ENCODE measurements at regions not wholly inside any gene's neighbourhood (a gene's known extent, or its start where the extent isn't known, plus 50 kb on each side); places are given as distances from the start of the nearest gene placed in this dataset.
"Not testable (repeated sequence)": the region's sequence is repeated elsewhere in the genome, so short reads cannot be mapped to it uniquely, and the experiment has no call there.

DNA sequence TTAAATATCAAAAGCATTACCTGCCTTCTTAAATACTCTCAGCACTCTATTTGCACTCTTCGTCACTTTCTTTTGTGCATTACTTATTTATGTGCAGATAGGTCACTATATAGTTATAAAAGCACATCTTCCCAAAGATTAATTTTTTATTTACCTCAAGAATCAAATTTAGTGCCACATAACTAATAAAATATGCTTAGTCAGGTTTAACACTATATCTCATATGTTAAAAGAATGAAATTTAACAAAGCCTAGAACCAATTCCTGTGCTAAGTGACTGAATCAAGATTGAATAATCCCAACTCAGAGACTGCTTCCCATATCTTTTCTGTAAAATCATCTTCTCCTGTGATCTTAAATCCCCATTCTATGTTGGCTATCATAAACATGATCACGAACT is 957.5 kb upstream of the NXPH2 start:
- no peak for DNase-seq (ENCODE audit: insufficient read length, low spot score)
- no peak for FAIRE-seq

DNA sequence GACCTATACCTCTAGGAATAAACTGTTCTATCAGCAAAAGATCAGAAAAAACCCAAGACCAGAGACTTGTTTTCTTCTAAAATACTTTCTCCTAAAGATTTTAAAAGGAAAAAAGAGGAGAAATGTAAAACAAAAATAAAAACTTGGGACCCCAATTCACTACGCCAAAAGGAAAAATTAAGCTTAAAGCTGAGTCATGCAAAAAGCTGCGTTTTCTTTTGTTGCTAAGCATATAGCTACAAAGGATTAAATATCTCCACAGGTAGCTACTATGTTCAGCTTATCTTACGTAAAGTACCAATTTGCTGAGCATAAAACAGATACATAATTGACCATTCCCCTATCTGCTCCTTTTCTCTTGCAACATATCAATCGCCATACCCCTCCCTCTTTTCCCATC is 950.0 kb upstream of the NXPH2 start:
- DNase-seq (ENCODE audit: insufficient read length, low spot score): no peak

DNA sequence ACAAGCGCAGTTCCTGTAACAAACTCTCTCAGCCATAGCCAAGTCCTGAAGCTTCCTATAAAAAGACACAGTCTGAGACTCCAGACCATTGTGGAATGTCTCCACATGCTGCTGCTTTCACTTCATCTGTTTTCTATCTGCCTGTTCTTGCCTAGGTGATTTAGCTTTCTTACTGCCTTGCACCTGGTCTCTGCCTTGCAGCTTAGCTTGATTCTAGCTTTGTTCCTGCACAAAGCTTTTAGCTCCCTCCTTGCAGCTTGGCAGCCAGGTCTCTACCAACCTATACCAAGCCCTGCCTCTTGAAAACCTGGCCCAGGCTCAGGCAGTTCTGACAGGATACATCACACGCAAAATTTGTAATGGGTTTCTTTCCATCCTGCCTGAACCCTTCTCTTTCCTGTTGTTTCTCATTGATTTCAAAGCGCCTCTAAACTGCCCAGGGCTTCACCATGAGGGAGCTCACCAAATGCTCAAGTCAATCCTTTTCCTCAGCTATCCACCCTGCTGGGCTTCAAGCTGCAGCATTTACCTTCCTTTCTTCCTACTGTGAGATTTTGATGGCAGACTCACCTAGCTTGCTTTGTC is 941.3 kb upstream of the NXPH2 start:
- DNase-seq (ENCODE audit: insufficient read length, low spot score) (no peak), FAIRE-seq (no peak)

More for the DNA sequence above, 950.0 kb upstream of the NXPH2 start:
- FAIRE-seq: no peak

DNA sequence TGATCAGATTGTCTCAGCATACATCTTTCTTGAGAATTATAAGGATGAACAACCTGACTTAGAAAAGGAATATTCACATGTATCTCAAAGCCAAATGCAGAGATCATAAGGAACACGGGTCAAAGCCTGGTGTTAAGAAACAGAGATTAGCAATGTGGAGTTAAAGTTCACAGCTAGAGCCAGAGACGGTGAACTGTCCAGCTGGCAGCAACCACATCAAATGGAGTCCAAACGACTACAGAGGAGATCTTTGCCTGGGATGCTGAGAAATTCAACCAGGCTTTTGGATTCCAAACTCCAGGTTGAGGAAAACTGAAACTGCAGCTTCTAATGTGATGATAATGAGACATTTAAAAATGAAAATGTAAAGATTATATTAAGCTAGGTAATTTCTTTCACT is 939.9 kb upstream of the NXPH2 start:
- no peak for FAIRE-seq
- DNase-seq (ENCODE audit: insufficient read length, low spot score): no peak

DNA sequence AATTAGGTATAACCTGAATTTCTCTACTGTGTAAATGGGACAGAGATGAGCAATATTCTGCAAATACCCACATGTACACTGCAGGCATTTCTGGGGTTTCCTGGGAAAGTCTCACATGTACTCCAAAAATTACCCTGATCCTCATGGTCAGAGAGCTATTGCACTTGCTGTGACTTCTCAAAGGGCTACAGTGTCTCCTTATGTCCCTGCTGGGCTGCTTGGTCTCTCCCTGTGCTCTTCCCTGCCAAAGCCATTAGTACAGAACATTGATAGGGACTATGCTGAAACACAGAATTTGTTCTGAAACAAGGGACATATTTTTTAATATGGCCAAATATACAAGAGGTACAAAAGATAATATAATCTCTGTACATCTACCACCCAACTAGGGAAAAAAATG is 924.4 kb upstream of the NXPH2 start:
- no peak for FAIRE-seq
- no peak for DNase-seq (ENCODE audit: insufficient read length, low spot score)

DNA sequence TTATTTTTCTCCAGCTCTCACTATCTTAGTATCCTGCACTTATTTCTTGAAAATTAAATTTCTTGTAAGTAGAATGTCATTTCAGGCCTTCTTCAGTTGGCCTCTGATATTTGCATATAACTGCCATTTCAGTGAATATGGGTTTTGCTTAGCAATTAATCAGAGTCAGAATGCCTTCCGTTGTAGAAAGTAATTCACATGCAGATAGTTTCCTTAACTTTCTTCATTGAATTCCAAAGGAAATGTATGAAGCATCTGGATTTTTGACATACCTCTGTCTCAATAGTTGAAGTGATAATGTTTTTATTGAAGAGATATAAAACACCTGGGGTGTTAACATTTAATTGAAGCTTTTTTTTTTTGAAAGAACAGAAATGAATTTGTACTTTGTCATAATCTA is 914.1 kb upstream of the NXPH2 start:
- FAIRE-seq: no peak
- no peak for DNase-seq (ENCODE audit: insufficient read length, low spot score)

DNA sequence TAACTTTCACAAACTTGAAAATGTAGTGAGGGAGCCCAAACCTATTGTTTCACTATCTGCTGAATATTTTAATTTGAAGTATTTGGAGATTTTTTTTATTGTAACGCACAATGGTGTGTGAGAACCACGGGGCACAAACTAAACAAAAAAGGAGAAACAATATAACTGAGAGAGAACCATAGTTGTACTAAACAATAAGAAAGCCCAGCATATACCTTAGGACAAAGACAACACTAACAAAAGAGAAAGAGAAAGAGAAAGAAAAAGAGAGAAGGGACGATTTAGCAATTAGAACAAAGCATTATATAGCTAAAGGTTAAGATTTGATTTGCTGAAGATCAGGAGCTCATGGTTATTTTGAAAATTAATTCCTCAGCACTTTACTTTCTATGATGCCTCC is 906.0 kb upstream of the NXPH2 start:
- FAIRE-seq (no peak), DNase-seq (ENCODE audit: insufficient read length, low spot score) (no peak)

DNA sequence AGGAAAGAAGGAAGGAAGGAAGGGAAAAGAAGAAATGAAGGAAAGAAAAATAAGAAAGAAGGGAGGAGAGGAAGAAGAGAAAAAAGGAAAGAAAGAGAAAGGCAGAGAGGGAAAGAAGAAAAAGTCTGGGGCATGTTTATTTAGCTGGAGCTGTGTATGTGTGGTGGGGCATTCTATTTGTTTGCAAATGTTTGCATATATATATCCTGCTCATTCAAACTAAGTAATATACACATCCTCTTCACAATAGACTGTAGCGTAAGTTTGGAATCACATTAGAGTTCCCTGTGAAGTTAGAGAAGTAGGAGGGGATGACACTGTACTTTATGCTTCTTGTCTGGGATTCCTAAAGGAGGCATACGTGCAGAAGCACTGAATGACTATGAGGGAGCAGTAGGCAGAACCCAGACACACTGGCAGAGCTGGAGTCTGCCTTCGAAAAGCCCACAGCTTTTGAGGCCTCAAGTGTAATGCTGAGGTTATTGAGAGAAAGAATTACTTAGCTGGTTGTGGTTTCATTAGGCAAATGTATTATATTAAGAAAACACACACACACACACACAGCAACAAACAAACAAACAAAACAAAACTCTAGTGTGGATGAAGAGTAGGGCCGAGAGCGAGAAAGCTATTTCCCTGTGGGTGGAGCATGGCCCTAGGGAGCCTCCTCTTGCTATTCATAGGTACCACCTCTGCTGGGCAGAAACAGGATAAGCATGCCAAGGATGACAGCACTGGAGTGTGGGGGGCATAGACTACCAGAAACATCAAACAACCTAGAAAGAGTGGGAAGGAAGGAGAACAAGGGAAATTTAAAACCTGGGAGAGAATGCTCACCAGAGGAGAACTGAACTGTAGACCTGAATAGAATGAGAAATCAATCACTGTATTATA is 905.1 kb upstream of the NXPH2 start:
- DNase-seq (ENCODE audit: insufficient read length, low spot score): no peak

DNA sequence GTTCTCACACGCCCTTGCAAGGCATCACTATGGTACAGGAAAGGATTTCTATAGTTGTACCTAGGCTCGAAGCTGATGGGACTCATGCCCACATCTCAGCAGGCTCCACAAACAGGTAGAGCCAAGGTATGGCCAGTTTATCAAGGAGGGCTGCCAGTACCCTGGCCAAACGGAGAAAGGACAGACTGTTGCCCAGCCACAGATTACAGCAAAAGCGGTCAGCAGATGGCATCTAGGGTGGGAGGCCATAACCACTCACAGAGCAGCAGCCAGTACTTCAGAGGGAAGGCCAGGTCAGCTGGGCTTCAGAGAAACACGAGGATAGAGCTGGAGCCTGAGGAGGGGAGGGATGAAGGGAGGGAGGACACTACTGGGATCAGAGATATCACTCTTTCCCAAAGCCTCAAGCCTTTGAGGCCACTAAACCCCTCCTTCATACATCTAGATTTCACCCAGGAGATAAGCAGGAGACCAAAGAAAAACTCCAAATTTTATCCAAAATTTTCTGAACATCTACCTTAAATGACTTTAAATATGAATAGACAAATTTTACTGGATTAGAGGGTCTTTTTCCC is 904.2 kb upstream of the NXPH2 start:
- no peak for DNase-seq (ENCODE audit: insufficient read length, low spot score)
- FAIRE-seq: no peak

More for the DNA sequence above, 905.1 kb upstream of the NXPH2 start:
- no peak for FAIRE-seq

DNA sequence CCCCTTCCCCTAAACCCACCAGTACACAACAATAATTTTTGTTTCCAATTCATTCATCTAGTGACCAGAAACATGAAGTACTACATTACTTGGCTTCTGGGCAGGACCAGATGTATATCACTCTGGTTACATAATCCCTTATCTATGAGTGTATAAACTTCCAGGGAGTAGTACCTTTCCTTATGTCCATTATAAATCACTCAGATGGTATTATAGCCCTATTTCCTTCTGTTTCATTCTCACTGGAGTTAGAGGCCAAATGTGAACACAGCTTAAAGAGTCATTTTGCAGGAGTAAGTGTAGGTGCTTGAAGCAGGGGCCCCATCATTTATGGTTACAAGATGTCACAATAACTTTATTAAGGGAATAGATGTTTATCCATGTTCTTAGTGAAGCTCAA is 894.4 kb upstream of the NXPH2 start:
- FAIRE-seq (no peak), DNase-seq (ENCODE audit: insufficient read length, low spot score) (no peak)

DNA sequence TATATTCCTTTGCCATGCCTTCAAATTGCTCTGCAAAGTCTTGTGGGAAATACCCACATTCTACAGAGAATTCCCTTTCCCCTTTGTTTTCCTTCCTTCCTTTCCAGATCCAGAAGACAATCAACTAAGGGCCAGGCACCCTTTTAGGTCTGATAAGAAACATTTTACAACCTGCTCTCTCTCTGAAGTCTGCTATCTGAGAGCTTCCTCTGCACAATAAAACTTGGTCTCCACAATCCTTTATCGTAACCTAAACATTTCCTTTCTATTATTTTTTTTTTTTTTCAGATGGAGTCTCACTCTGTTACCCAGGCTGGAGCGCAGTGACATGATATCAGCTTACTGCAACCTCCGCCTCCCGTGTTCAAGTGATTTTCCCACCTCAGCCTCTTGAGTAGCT is 893.3 kb upstream of the NXPH2 start:
- FAIRE-seq; DNase-seq (ENCODE audit: insufficient read length, low spot score): not testable (repeated sequence)

DNA sequence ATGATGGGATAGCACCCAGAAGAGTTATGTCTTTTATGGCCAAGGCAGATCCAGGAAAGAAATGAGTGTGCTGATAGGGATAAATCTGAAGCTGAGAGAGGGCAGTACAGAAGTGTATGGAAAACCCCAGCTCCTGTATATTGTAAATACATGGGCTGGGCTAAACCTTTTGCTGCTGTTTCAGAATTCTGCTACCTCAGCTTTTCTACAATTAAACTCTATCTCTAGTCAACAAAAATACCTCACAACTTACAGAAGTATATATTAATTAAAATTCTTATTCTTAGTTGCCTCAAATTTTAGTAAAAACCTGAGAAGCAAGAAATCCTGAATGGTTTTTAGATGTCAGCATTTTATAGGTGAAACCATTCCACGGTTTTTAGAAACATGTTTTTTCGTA is 889.5 kb upstream of the NXPH2 start:
- FAIRE-seq (no peak), DNase-seq (ENCODE audit: insufficient read length, low spot score) (no peak)

DNA sequence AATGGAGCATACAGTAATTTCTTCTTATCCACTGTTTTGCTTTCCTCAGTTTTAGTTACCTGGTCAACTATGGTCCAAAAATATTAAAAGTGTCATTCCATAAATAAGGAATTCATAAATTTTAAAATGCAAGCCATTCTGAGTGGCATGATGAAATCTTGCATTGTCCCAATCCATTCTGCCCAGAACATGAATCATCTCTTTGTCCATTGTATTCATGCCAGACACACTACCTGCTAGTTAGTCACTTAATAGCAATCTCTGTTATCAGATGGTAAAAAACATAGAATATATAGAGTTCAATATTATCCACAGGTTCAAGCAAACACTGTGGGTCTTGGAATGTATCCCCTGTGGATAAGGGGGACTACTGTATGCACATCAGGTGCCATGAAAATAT is 872.2 kb upstream of the NXPH2 start:
- no peak for DNase-seq (ENCODE audit: insufficient read length, low spot score)
- no peak for FAIRE-seq

DNA sequence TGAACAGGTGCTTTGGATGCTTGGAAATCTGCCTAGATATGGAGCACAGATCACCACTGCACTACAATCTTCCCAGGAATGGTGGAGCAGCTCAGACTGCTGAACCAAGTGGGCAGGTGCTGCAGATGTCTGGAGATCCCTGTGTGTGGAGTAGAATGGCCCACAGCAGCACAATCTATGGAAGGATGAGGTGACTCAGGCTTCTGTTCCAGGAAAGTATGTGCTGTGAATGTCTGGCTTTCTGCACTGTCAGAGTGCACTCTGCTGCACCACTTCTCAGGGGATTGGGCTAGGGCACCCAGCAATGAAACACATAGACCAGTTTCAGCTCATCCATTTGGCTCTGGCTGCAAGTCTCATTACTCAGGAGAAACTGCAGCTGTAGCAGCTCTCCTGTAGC is 865.4 kb upstream of the NXPH2 start:
- FAIRE-seq (no peak), DNase-seq (ENCODE audit: insufficient read length, low spot score) (no peak)

DNA sequence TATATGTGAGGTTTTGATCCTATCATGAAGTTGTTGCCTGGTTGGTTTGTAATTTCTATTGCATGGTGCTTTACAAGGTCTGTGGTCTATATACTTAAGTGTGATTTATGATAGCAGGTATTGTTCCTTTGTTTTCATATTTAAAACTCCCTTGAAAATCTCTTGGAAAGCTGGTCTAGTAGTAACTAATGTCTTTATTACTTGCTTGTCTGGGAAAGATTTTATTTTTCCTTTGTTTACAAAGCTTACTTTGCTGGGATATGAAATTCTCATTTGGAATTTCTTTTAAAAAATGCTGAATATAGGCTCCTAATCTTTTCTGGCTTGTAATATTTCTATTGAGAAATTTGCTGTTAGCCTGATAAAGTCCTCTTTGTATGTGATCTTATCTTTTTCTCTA is 862.9 kb upstream of the NXPH2 start:
- FAIRE-seq (no peak), DNase-seq (ENCODE audit: insufficient read length, low spot score) (no peak)

DNA sequence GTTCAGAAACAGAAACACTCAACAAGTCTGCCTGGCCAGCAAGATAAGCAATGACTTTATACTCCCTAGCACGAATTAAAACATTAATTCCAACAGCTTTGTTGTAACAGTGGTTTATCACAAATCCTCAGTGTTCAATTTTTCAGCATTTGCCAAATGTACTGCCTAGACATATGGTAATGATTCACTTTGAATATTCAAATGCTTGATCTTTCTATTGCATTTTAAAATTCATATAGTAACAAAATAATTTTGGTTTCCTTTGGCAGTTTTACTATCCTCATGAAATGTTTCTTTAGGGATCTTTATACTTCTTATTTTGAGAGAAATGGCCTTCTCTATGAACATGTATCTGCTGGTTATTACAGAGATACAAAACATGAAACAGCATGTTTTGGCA is 851.8 kb upstream of the NXPH2 start:
- no peak for DNase-seq (ENCODE audit: insufficient read length, low spot score)

DNA sequence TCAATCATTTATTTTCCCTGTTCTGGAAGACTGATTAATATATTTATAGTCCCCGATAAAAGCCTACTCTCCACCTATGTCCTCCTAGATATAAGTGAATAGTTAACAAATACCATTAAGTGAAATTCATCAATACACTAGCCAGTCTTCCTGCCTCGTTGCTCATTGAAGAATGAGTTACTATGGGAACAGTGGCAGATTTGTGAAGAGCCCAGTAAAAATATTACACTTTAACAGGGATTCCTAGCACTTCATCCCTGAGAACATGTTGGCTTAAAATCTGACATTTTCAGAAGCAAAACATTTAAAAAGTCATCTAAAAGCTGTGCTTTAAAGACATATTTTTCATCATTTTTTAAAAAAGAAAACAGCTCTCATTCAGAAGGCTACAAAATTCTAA is 848.7 kb upstream of the NXPH2 start:
- FAIRE-seq: no peak
- DNase-seq (ENCODE audit: insufficient read length, low spot score): no peak

More for the DNA sequence above, 851.8 kb upstream of the NXPH2 start:
- no peak for FAIRE-seq

DNA sequence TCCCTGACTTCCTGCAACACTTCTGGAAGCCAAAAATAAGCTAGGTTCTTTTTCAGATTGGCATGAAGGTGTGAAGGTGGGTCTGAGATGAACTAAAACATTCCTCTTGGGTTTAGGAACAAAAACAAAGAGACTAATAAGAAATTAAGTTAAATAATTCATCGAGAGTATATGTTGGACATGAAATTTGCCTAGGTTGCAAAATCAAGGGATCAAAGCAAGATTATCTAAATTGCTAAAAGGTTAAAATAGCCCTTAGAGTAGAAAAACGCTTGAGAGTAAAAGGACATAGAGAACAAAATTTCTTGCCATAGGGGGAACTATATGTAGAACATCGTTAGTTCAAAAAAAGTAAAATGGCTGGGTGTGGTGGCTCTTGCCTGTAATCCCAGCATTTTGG is 845.9 kb upstream of the NXPH2 start:
- FAIRE-seq (no peak), DNase-seq (ENCODE audit: insufficient read length, low spot score) (no peak)

DNA sequence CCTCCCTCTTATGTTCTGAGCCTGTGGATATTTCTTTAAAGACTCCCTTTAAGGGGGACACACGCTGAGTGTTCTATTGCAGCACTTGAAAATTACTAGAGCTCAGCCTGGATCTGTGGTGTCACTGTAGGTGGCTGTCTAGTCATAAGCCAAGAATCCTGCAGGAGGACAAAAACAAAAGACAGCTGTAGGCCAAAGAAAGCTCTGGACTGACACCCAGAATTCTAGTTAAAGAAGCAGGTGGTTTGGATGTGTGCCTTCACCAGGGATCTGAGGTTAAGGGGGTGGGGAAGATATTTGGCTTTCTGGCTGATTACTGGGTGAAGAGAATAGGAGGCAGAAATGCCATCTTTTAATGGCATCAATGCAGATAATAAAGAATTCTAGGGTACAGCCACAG is 842.5 kb upstream of the NXPH2 start:
- no peak for DNase-seq (ENCODE audit: insufficient read length, low spot score)
- FAIRE-seq: no peak

DNA sequence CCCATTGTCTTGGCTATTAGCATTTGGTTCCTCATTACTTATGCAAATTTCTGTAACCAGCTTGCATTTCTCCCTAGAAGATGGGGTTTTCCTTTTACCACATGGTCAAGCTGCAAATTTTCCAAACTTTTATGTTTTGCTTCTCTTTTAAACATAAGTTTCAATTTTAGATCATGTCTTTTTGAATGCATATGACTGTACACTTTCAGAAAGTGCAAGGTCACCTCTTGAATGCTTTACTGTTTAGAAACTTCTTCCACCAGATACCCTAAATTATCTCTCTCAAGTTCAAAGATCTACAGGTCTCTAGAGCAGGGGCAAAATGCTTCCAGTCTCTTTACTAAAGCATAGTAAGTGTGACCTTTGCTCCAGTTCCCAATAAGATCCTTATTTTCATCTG is 837.6 kb upstream of the NXPH2 start:
- DNase-seq (ENCODE audit: insufficient read length, low spot score): no peak
- no peak for FAIRE-seq

DNA sequence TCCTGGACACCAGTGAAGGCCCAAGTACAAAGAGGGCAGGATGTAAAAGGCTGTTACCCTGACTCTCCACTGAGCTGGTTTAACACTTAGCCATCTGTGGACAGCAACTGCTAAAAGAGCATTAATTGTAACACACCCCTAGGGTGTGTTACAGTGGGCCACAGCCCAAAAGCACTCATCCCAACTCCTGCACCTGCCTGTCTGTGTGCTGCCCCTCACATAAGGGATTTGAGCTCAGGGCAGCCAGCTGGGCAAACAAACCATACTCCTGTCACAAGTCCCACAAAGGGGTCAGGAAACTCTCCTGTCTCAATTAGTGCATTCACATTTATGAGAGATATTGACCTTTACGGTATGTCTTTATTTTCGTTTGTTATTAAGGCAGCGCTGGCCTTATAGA is 833.1 kb upstream of the NXPH2 start:
- no peak for DNase-seq (ENCODE audit: insufficient read length, low spot score)
- FAIRE-seq: no peak

DNA sequence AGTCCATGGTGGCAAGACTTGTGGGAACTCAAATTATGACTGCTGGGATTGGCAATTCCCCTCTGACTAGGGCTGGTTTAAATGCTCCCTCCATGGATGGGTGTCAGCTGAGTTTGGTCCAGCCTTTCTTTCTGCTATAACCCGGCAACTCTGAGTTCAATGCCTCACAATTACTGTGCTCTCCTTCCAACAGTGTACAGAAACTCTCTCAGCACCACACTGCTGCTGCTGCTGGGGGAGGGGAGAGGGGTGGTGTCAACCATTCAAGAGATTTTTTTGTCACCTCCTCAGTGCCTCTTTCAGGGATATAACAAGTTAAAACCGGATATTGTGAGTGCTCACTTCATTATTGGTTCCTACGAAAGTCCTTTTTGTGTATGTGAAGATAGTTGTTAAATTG is 830.3 kb upstream of the NXPH2 start:
- FAIRE-seq: no peak
- DNase-seq (ENCODE audit: insufficient read length, low spot score): no peak
